H7 (cell line): ENCODE measurements at regions not wholly inside any gene's neighbourhood (a gene's known extent, or its start where the extent isn't known, plus 50 kb on each side); places are given as distances from the start of the nearest gene placed in this dataset.

Experiments used
- DNase-seq: peaks from one replicate; pipeline ENCODE4 v3.0.0; 2012
- H3K27me3 ChIP-seq: 2 replicates; pipeline ENCODE4 v1.6.0; 2011; ENCODE audit warnings: mild to moderate bottlenecking, low read length; ENCODE audit not compliant: control insufficient read depth, insufficient read depth
- H3K36me3 ChIP-seq: replicated peaks from 2 replicates; pipeline ENCODE4 v1.5.1; 2011; ENCODE audit warnings: low read length; ENCODE audit not compliant: control insufficient read depth, insufficient read depth
- H3K4me3 ChIP-seq: 2 replicates; pipeline ENCODE4 v1.5.1; 2011; ENCODE audit warnings: low read depth, mild to moderate bottlenecking, control low read depth, low read length, moderate library complexity; ENCODE audit not compliant: insufficient read depth

GRCh38 chr9:95740217-95741004 is 135.1 kb upstream of the ERCC6L2 start:
- no peak for DNase-seq
- Histone ChIP-seq H3K4me3 (no peak overlapping the region), H3K27me3 (no peaks in the 10 kb centered on the region), H3K36me3 (no peaks in the 10 kb centered on the region)

- Histone ChIP-seq H3K27me3 (no peaks in the 10 kb centered on the region), H3K36me3 (no peaks in the 10 kb centered on the region), H3K4me3 (no peak overlapping the region)
- DNase-seq, result no peak
Measured at GRCh38 chr9:95738438-95738837, 137.1 kb upstream of the ERCC6L2 start.

- Histone ChIP-seq H3K27me3 (no peaks in the 10 kb centered on the region), H3K36me3 (no peaks in the 10 kb centered on the region), H3K4me3 (no peak overlapping the region)
- no peak for DNase-seq
Measured at GRCh38 chr9:95736891-95737522, 138.5 kb upstream of the ERCC6L2 start.

GRCh38 chr9:95736370-95736769 is 139.1 kb upstream of the ERCC6L2 start:
- Histone ChIP-seq H3K27me3 (no peaks in the 10 kb centered on the region), H3K36me3 (no peaks in the 10 kb centered on the region), H3K4me3 (no peak overlapping the region)
- peak; percentile 74 for DNase-seq

- no peak overlapping the region for H3K4me3 ChIP-seq
- no peaks in the 10 kb centered on the region for H3K36me3 ChIP-seq
Measured at GRCh38 chr9:95735701-95736100, 139.8 kb upstream of the ERCC6L2 start.

GRCh38 chr9:95733741-95734666 is 141.5 kb upstream of the ERCC6L2 start:
- Histone ChIP-seq H3K27me3 (no peaks in the 10 kb centered on the region), H3K36me3 (no peaks in the 10 kb centered on the region), H3K4me3 (no peak overlapping the region)
- DNase-seq, result no peak

More at GRCh38 chr9:95735701-95736100, 139.8 kb upstream of the ERCC6L2 start:
- H3K27me3 ChIP-seq, result no peaks in the 10 kb centered on the region
- DNase-seq, result no peak

- no peaks in the 10 kb centered on the region for H3K27me3 ChIP-seq
Measured at GRCh38 chr9:95732802-95733688, 142.4 kb upstream of the ERCC6L2 start.

GRCh38 chr9:95731876-95732275 is 143.6 kb upstream of the ERCC6L2 start:
- no peaks in the 10 kb centered on the region for H3K27me3 ChIP-seq
- DNase-seq, result no peak
- no peaks in the 10 kb centered on the region for H3K36me3 ChIP-seq

More at GRCh38 chr9:95732802-95733688, 142.4 kb upstream of the ERCC6L2 start:
- Histone ChIP-seq H3K4me3 (no peak overlapping the region), H3K36me3 (no peaks in the 10 kb centered on the region)
- DNase-seq, result no peak

GRCh38 chr9:95729669-95730368 is 145.7 kb upstream of the ERCC6L2 start:
- H3K27me3 ChIP-seq, result no peaks in the 10 kb centered on the region
- H3K4me3 ChIP-seq, result no peak overlapping the region
- no peak for DNase-seq
- H3K36me3 ChIP-seq, result no peaks in the 10 kb centered on the region

More at GRCh38 chr9:95731876-95732275, 143.6 kb upstream of the ERCC6L2 start:
- no peak overlapping the region for H3K4me3 ChIP-seq

- peak; percentile 56 for DNase-seq
- Histone ChIP-seq H3K36me3 (no peaks in the 10 kb centered on the region), H3K4me3 (no peak overlapping the region), H3K27me3 (no peaks in the 10 kb centered on the region)
Measured at GRCh38 chr9:95729046-95729445, 146.4 kb upstream of the ERCC6L2 start.

- H3K4me3 ChIP-seq, result no peak overlapping the region
- H3K27me3 ChIP-seq, result no peaks in the 10 kb centered on the region
- no peak for DNase-seq
- no peaks in the 10 kb centered on the region for H3K36me3 ChIP-seq
Measured at GRCh38 chr9:95727947-95728520, 147.5 kb upstream of the ERCC6L2 start.

- Histone ChIP-seq H3K4me3 (no peak overlapping the region), H3K36me3 (no peaks in the 10 kb centered on the region), H3K27me3 (no peaks in the 10 kb centered on the region)
- peak; percentile 76 for DNase-seq
Measured at GRCh38 chr9:95726756-95727155, 148.7 kb upstream of the ERCC6L2 start.

GRCh38 chr9:95725045-95725444 is 150.4 kb upstream of the ERCC6L2 start:
- H3K27me3 ChIP-seq, result no peaks in the 10 kb centered on the region
- no peaks in the 10 kb centered on the region for H3K36me3 ChIP-seq
- DNase-seq, result no peak
- H3K4me3 ChIP-seq, result no peak overlapping the region
